Right hindlimb (tissue), 1 donor: ENCODE measurements at regions not wholly inside any gene's neighbourhood (a gene's known extent, or its start where the extent isn't known, plus 50 kb on each side); places are given as distances from the start of the nearest gene placed in this dataset.

Experiments
- DNase-seq: peaks from one replicate; pipeline ENCODE4 v3.0.0-alpha.2; 2018

- no peak for DNase-seq
Measured at GRCh38 chr5:143729334-143729946, 82.5 kb upstream of the HMHB1 start.

DNA sequence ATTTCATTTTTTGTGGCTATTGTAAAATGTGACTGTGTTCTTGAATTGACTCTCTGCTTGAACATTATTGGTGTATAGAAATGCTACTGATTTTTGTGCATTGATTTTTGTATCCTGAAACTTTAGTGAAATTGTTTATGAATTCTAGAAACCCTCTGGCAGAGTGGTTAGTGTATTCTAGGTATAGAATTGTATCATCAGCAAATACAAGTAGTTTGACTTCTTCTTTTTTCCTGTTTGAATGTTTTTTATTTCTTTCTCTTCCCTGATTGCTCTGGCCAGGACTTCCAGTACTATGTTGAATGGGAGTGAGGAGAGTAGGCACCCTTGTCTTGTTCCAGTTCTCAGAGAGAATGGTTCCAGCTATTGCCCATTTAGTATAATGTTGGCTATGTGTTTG is 88.8 kb upstream of the HMHB1 start:
- DNase-seq, result no peak

DNA sequence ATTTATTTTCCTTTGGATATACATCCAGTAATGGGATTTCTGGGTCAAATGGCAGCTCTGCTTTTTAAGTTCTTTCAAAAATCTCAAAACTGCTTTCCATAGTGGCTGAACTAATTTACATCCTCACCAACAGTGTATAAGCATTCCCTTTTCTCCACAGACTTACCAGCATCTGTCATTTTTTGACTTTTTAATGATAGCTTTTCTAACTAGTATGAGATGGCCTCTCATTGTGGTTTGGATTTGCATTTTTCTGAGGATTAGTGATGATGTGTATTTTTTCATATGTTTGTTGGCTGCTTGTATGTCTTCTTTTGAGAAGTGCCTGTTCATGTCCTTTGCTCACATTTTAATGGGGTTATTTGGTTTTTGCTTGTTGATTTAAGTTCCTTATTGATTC is 90.0 kb upstream of the HMHB1 start:
- no peak for DNase-seq

GRCh38 chr5:143720689-143721088 is 91.3 kb upstream of the HMHB1 start:
- DNase-seq, result no peak

DNA sequence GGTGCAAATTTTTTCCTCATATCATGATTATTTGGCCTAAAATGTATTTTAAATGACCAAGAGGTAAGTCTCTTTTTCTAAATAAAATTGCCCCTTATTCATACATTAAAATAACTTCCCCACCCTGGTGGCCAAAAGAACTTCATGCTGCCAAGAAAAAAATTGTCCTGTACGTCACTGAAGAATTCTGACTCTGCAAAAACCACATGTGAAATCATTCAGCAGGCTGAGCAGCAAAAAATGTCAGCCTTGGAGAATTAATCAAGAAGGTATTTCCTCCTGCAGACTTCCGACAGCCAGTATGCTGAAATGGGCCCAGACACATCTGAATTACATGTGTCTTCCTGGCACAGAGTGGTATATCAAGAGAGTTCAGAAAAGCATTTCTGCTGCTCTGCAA is 94.6 kb upstream of the HMHB1 start:
- DNase-seq, result peak; percentile 45

DNA sequence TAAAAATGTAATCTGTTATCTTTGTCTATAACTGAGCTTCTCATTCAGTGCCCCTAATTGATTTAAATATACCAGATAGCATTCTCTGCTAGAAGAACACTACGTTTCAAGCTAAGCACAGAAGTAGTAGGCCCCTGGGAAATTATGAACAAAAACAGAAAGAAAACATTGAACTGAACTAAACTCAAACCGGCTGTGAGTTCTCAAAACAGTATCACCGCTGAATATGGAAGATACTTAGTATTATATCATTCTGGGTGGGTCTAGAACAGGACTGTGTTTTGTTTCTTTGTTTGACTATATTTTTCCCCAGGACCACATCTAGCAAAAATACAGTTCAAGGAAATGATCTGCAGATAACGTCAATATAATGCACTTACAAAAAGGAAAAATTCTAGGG is 95.1 kb upstream of the HMHB1 start:
- no peak for DNase-seq

DNA sequence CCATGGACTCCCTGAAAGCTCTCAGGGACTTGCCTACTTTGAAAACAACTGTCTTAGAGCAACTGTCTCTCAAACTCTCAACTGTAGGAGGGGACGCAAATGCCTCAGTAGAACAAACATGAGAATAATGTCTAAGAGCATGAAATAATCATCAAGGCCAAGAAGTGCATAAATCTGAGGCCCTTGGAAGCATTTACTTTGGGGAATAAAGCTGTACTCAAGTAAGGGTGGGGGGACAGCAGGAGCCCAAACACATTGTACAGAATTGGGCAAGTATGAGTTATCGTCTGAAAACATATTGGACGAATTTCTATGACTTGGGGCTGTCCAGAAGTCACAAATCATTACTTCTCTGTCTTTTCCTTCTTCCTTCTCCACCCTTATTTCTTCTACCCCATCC is 96.3 kb upstream of the HMHB1 start:
- DNase-seq, result no peak

- DNase-seq, result no peak
Measured at GRCh38 chr5:143714629-143715028, 97.3 kb upstream of the HMHB1 start.

DNA sequence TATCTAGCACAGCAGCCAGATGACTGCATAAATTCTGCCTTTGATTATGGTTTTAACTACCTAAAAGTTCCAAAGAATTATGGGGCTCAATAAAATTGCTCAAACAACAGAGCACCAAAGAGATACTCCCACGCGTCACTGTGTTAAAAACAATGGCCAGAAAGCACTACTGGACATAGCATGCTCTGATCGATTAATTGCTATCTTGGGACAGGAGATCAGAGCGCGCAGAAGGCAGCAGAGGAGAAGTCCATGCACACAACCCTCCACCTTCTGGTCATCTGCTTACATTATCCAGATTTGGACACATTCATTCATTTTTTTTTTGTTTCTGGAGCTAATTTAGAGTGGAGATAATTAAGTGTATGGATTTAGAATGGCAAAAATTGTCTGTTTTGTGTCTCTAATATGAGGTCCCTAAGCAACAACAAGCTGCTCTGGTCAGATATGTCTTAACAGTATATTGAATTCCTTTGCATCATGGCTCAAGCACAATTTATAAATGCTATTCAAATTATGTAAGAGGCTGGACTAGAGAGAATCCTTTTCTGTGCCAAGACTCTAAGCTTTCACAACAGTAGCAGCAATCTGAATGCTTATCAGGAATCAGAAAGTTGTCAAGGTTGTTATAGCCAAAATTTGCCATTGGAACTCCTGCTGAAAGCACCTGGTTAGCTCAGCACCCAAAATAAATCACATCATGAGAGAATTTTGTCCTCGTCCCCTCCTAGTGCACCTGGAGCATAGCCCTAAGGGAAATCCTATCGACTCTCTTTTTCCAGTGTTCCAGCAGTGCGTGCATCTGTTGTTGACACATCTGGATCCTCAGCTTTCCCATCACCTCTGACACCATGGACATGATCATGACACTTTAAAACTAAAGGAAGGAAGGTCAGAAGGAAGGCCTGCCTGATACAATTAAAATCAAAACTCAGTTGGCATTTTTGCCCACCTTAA is 98.6 kb upstream of the HMHB1 start:
- peak; percentile 57 for DNase-seq

GRCh38 chr5:143708672-143709071 is 103.3 kb upstream of the HMHB1 start:
- DNase-seq, result no peak

DNA sequence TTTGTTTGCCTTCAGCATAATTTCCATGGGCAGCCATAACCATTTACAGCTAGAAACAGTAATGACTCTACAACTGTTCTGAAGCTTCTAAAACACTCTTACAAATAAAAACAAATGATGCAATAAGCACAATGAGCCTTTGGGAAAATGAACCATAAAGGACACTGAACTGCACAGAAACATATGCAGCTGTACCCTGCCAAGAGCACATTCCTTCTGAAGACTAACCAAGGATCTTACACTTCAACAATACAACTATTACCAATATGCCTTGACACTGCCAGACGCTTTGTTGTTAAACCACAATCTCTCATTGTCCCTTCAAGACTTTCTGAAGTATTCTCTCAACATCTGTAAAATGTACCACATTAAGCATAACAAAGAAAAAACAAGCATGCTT is 104.2 kb upstream of the HMHB1 start:
- DNase-seq, result no peak

DNA sequence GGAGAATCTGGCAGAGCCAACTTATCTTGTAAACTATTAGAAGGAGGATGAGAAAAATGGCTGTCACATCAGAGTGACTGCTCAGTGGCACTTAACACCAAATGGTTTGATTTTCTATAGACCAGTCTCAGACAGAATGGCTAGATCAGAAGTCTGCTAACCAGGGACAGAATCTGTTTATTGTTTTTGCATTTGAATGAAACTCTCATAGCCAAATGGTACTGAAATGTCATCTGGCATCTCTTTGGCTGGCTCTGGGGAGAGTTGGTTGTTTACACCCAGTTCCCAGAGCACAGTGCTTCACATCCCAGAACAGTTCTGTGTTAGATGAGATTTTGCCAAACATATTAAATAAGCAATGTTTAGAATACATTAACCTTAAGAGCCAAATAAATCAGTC is 106.6 kb upstream of the HMHB1 start:
- DNase-seq, result no peak

DNA sequence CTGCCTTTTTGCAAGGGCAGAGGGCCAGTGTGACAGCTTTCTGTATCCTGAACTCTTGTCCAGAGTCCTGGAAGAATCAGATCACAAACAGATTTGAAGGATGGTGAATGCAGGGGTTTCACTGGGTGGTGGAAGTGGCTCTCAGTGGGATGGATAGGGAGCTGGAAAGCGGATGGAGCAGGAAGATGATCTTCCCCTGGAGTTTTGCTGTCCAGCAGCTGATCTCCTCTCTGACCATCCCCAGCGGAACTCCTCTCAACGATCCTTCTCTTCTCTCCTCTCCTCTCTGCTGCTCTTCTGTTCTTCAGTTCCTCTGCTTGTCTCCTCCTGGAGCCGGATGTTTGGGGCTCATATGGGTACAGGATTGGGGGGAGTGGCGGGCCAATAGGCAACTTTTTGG is 108.3 kb upstream of the HMHB1 start:
- no peak for DNase-seq

- DNase-seq, result no peak
Measured at GRCh38 chr5:143701493-143701892, 110.5 kb upstream of the HMHB1 start.

GRCh38 chr5:143700994-143701393 is 111.0 kb upstream of the HMHB1 start:
- DNase-seq, result no peak

DNA sequence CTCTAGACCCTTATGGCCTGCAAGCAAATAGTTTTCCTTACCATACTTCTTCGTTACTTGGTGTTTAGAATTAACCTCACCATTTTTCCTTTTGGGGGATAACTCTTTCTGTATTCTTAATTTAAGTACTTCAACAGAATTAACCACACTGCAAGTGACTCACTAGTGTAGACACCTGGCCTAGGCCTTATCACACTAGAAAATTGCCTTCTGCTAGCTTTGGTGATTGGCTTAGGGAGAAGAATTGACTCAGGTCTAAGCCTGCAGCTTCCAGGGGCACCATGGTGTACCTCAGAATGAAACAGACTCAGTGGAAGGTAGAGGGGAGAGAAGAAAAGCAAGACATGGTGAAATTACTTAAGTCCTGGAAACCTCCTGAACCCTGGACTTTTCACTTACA is 112.8 kb upstream of the HMHB1 start:
- no peak for DNase-seq

- no peak for DNase-seq
Measured at GRCh38 chr5:143698574-143698973, 113.4 kb upstream of the HMHB1 start.

GRCh38 chr5:143696921-143697320 is 115.0 kb upstream of the HMHB1 start:
- DNase-seq, result no peak

DNA sequence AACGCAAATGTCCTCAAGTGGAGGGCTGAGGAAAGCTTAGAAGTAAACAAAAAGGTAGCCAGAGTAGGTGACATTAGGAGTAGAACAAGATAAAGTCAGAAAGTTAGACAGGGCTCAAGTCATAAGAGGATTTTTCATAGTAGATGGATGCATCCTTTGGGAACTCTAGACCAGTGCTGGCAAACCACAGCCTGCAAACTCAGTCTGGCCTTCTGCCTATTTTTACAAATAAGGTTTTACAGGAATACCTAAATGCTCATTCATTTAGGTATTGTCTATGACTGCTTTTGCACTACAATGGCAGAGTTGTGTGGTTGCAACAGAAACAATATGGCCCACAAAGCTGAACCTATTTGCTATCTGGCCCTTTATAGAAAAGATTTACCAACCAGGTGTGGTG is 116.0 kb upstream of the HMHB1 start:
- no peak for DNase-seq

GRCh38 chr5:143695244-143695864 is 116.6 kb upstream of the HMHB1 start:
- DNase-seq, result no peak

DNA sequence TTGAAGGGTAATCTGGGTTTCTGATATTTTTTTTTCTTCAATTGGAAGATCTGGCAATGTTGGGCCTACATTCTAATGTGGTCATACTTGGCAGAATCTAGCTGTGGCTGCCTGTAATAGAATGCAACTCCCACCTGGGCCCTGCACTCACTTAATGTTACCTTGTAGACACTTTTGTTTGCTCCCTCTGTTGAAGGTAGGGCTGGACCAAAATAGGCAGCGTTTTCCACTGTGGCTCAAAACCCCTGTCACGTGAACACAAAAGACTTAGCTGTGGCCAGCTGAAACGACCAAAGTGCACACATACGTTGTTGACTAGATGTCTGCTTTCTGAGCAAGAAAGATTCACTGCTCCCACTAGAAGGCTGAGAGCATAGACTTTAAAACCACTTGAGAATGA is 117.6 kb upstream of the HMHB1 start:
- DNase-seq, result no peak

DNA sequence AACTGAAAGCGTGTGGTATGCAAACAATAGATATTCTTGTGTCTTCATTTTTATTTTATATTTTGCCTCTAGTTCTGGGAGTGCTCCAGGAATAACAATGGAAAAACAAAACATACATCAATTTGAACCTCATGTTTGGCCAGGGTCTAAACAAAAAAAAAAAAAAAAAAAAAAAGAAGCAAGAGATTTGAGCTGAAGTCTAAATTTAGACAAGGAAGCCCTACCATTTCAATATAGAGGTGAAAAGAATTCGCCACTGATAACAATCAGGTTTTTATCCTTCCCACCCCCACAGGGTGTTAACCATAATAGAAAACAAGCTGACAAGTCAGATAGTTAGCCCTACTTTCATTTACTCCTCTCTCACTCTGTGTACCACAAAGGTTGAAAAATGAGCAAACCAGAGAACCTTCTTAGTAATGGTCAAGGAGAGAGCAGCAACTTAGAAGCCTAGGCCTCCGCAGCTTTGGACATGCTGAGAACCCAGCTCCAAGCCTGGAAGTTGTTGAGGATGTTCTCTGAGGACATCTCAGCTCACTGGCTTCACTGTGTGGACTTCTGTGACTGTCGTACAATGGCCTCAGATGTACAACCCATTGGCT is 118.2 kb upstream of the HMHB1 start:
- DNase-seq, result no peak

- no peak for DNase-seq
Measured at GRCh38 chr5:143692342-143692741, 119.6 kb upstream of the HMHB1 start.

DNA sequence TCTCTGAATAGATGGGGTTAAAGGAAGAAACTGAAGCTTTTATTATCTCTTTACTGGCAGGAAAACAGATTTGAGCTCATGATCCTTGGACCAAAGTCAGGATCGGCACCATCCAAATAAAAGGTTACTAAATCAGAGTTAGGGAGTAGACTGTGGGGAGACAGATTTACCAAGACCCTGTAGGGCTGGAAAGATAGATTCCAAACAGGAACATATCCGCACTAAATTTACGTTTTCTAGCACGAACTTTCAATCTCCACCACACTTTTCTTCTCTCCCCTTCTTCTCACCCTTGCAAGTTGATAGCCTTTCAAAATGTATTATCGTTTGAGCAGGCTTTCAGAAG is 120.0 kb upstream of the HMHB1 start:
- DNase-seq, result no peak
